CD4-positive, alpha-beta T cell treated with Interleukin-4 for 1 hour (primary cell): ENCODE measurements at regions not wholly inside any gene's neighbourhood (a gene's known extent, or its start where the extent isn't known, plus 50 kb on each side); places are given as distances from the start of the nearest gene placed in this dataset.
"Not testable (repeated sequence)": the region's sequence is repeated elsewhere in the genome, so short reads cannot be mapped to it uniquely, and the experiment has no call there.

ENCODE experiments used
- DNase-seq, 2 donors: peaks; one replicate each; pipeline ENCODE4 v3.0.0-alpha.2; 2020 to 2022

GRCh38 chr1:181947441-181947840 is 114.1 kb downstream of the ZNF648 start:
- no peak for DNase-seq

GRCh38 chr1:181936768-181937581 is 124.5 kb downstream of the ZNF648 start:
- peak in 1 of 2 donors; percentile 26 for DNase-seq

GRCh38 chr1:181936269-181936668 is 125.2 kb downstream of the ZNF648 start:
- DNase-seq: no peak

- no peak for DNase-seq
Observed at GRCh38 chr1:181931873-181932272, 129.6 kb downstream of the ZNF648 start.

GRCh38 chr1:181930187-181930586 is 131.3 kb downstream of the ZNF648 start:
- no peak for DNase-seq

- DNase-seq: no peak
Observed at GRCh38 chr1:181926697-181927096, 134.8 kb downstream of the ZNF648 start.

- not testable (repeated sequence) for DNase-seq
Observed at GRCh38 chr1:181924034-181924433, 137.5 kb downstream of the ZNF648 start.

GRCh38 chr1:181919542-181919941 is 142.0 kb downstream of the ZNF648 start:
- no peak for DNase-seq

GRCh38 chr1:181918880-181919525 is 142.5 kb downstream of the ZNF648 start:
- no peak for DNase-seq

- DNase-seq: no peak
Observed at GRCh38 chr1:181911715-181912114, 149.8 kb downstream of the ZNF648 start.

- DNase-seq: no peak
Observed at GRCh38 chr1:181910905-181911304, 150.6 kb downstream of the ZNF648 start.

GRCh38 chr1:181909010-181909409 is 152.5 kb downstream of the ZNF648 start:
- no peak for DNase-seq

- DNase-seq: no peak
Observed at GRCh38 chr1:181906631-181907030, 154.9 kb downstream of the ZNF648 start.

GRCh38 chr1:181905944-181906597 is 155.4 kb downstream of the ZNF648 start:
- DNase-seq: no peak

- DNase-seq: no peak
Observed at GRCh38 chr1:181898773-181899172, 162.7 kb downstream of the ZNF648 start.

GRCh38 chr1:181896824-181897223 is 164.7 kb downstream of the ZNF648 start:
- no peak for DNase-seq

GRCh38 chr1:181894439-181894859 is 167.1 kb downstream of the ZNF648 start:
- DNase-seq: no peak

- no peak for DNase-seq
Observed at GRCh38 chr1:181893937-181894336, 167.6 kb downstream of the ZNF648 start.

- not testable (repeated sequence) for DNase-seq
Observed at GRCh38 chr1:181893150-181893549, 168.4 kb downstream of the ZNF648 start.

GRCh38 chr1:181872562-181872961 is 188.9 kb downstream of the ZNF648 start:
- DNase-seq: no peak

- no peak for DNase-seq
Observed at GRCh38 chr1:181863736-181864135, 197.8 kb downstream of the ZNF648 start.

GRCh38 chr1:181863006-181863405 is 198.5 kb downstream of the ZNF648 start:
- DNase-seq: no peak

GRCh38 chr1:181858135-181858534 is 203.4 kb downstream of the ZNF648 start:
- DNase-seq: no peak
